ENCODE measurements at regions not wholly inside any gene's neighbourhood (a gene's known extent, or its start where the extent isn't known, plus 50 kb on each side); places are given as distances from the start of the nearest gene placed in this dataset.

- no peak for DNase-seq (ENCODE audit: low spot score)
These were observed 510.6 kb upstream of the CNKSR2 start for GRCh38 chrX:20863649-20864048.

GRCh38 chrX:20861113-20861512, 513.1 kb upstream of the CNKSR2 start:
- no peak for DNase-seq (ENCODE audit: low spot score)

GRCh38 chrX:20857746-20858145, 516.5 kb upstream of the CNKSR2 start:
- DNase-seq (ENCODE audit: low spot score), result no peak

GRCh38 chrX:20838477-20838876, 535.7 kb upstream of the CNKSR2 start:
- DNase-seq (ENCODE audit: low spot score), result no peak

- peak; percentile 85 for DNase-seq (ENCODE audit: low spot score)
These were observed 544.3 kb upstream of the CNKSR2 start for GRCh38 chrX:20829665-20830491.

GRCh38 chrX:20825984-20826383, 548.2 kb upstream of the CNKSR2 start:
- DNase-seq (ENCODE audit: low spot score), result no peak

GRCh38 chrX:20803971-20804370, 537.3 kb upstream of the RPS6KA3 start:
- no peak for DNase-seq (ENCODE audit: low spot score)

GRCh38 chrX:20802036-20802435, 535.3 kb upstream of the RPS6KA3 start:
- DNase-seq (ENCODE audit: low spot score), result peak; percentile 18

GRCh38 chrX:20796450-20796849, 529.7 kb upstream of the RPS6KA3 start:
- DNase-seq (ENCODE audit: low spot score), result no peak

GRCh38 chrX:20789103-20789502, 522.4 kb upstream of the RPS6KA3 start:
- no peak for DNase-seq (ENCODE audit: low spot score)

- DNase-seq (ENCODE audit: low spot score), result no peak
These were observed 500.6 kb upstream of the RPS6KA3 start for GRCh38 chrX:20767346-20767745.

GRCh38 chrX:20756585-20756984, 489.9 kb upstream of the RPS6KA3 start:
- no peak for DNase-seq (ENCODE audit: low spot score)

- no peak for DNase-seq (ENCODE audit: low spot score)
These were observed 486.4 kb upstream of the RPS6KA3 start for GRCh38 chrX:20753076-20753475.

- DNase-seq (ENCODE audit: low spot score), result no peak
These were observed 480.0 kb upstream of the RPS6KA3 start for GRCh38 chrX:20746690-20747089.

GRCh38 chrX:20743046-20743445, 476.3 kb upstream of the RPS6KA3 start:
- DNase-seq (ENCODE audit: low spot score), result no peak

- peak; percentile 23 for DNase-seq (ENCODE audit: low spot score)
These were observed 475.4 kb upstream of the RPS6KA3 start for GRCh38 chrX:20742106-20742505.

- DNase-seq (ENCODE audit: low spot score), result no peak
These were observed 473.7 kb upstream of the RPS6KA3 start for GRCh38 chrX:20740443-20740842.

- no peak for DNase-seq (ENCODE audit: low spot score)
These were observed 472.5 kb upstream of the RPS6KA3 start for GRCh38 chrX:20739038-20739745.

- DNase-seq (ENCODE audit: low spot score), result no peak
These were observed 462.7 kb upstream of the RPS6KA3 start for GRCh38 chrX:20729416-20729815.

GRCh38 chrX:20727447-20727846, 460.7 kb upstream of the RPS6KA3 start:
- DNase-seq (ENCODE audit: low spot score), result no peak

- no peak for DNase-seq (ENCODE audit: low spot score)
These were observed 454.4 kb upstream of the RPS6KA3 start for GRCh38 chrX:20720954-20721626.

- no peak for DNase-seq (ENCODE audit: low spot score)
These were observed 452.1 kb upstream of the RPS6KA3 start for GRCh38 chrX:20718592-20719380.
